WTC11 (cell line): ENCODE measurements at regions not wholly inside any gene's neighbourhood (a gene's known extent, or its start where the extent isn't known, plus 50 kb on each side); places are given as distances from the start of the nearest gene placed in this dataset.
A peak's percentile ranks its signal among the peaks of the same experiment; 100 is the strongest.

Source experiments
- ATAC-seq: fragments of 200-7000 bp; cut with Tn5 transposase; 2 replicates; pipeline ENCODE4 v1.10.0; 2021; ENCODE audit warnings: mild to moderate bottlenecking, moderate library complexity
- CTCF ChIA-PET: fragments of 300-600 bp; sonication (Branson Sonifier 250); formaldehyde crosslinking; loops from one replicate; lab custom pipeline; 2021; ENCODE audit warnings: antibody characterized with exemption; lab: Charles Lee
- POLR2A ChIA-PET: fragments of 350-600 bp; sonication (Branson Sonifier 250); formaldehyde crosslinking; loops from one replicate; lab custom pipeline; 2021; ENCODE audit warnings: antibody characterized with exemption; lab: Charles Lee
- DNase-seq: peaks from one replicate; pipeline ENCODE4 v3.0.0; 2021; ENCODE audit warnings: low spot score
- H3K27ac Mint-ChIP-seq: 2 replicates; pipeline ENCODE4 v1.8.0; 2021; ENCODE audit warnings: mixed read lengths
- H3K27me3 Mint-ChIP-seq: 2 replicates; pipeline ENCODE4 v1.8.0; 2021; ENCODE audit warnings: low read depth, mild to moderate bottlenecking, moderate library complexity, mixed read lengths
- H3K36me3 Mint-ChIP-seq: 2 replicates; pipeline ENCODE4 v1.8.0; 2021; ENCODE audit warnings: mixed read lengths
- H3K4me1 Mint-ChIP-seq: 2 replicates; pipeline ENCODE4 v1.8.0; 2022; ENCODE audit warnings: mixed read lengths
- H3K4me3 Mint-ChIP-seq: 2 replicates; pipeline ENCODE4 v1.8.0; 2021; ENCODE audit warnings: mild to moderate bottlenecking, moderate library complexity, mixed read lengths
- H3K9me3 Mint-ChIP-seq: 2 replicates; pipeline ENCODE4 v1.8.0; 2021; ENCODE audit warnings: mixed read lengths
- ATF3 ChIP-seq: sonication (generic); formaldehyde crosslinking; conservative IDR thresholded peaks from 2 replicates; pipeline ENCODE4 v1.8.1; 2022; ENCODE audit warnings: mild to moderate bottlenecking, missing genetic modification reagents
- CREB1 ChIP-seq: sonication (generic); formaldehyde crosslinking; IDR thresholded peaks from 2 replicates; pipeline ENCODE4 v1.8.0; 2023; ENCODE audit warnings: mild to moderate bottlenecking, missing genetic modification reagents
- CTCF ChIP-seq: fragments of 200-600 bp; IDR thresholded peaks from 2 replicates; pipeline ENCODE4 v1.8.0; 2022; ENCODE audit warnings: antibody characterized with exemption
- ESRRA ChIP-seq: sonication (generic); formaldehyde crosslinking; IDR thresholded peaks from 2 replicates; pipeline ENCODE4 v1.8.1; 2022; ENCODE audit warnings: mild to moderate bottlenecking, missing genetic modification reagents, borderline replicate concordance
- ETV6 ChIP-seq: sonication (generic); formaldehyde crosslinking; IDR thresholded peaks from 2 replicates; pipeline ENCODE4 v1.8.1; 2022; ENCODE audit warnings: mild to moderate bottlenecking, missing genetic modification reagents
- GABPB1 ChIP-seq: sonication (generic); formaldehyde crosslinking; IDR thresholded peaks from 2 replicates; pipeline ENCODE4 v1.8.1; 2023; ENCODE audit warnings: mild to moderate bottlenecking, missing genetic modification reagents
- GRHL2 ChIP-seq: fragments of 250-450 bp; sonication (Bioruptor Pico); IDR thresholded peaks from 2 replicates; pipeline ENCODE4 v1.8.0; 2022; ENCODE audit warnings: mild to moderate bottlenecking, moderate library complexity; ENCODE audit not compliant: insufficient replicate concordance, severe bottlenecking
- HMGXB4 ChIP-seq: sonication (generic); formaldehyde crosslinking; IDR thresholded peaks from 2 replicates; pipeline ENCODE4 v1.8.1; 2023; ENCODE audit warnings: mild to moderate bottlenecking, moderate library complexity, missing genetic modification reagents
- MXD4 ChIP-seq: fragments of 250-450 bp; sonication (Bioruptor Pico); IDR thresholded peaks from 2 replicates; pipeline ENCODE4 v1.8.0; 2021; ENCODE audit warnings: mild to moderate bottlenecking, moderate library complexity, borderline replicate concordance
- NFATC4 ChIP-seq: fragments of 250-450 bp; sonication (Bioruptor Pico); IDR thresholded peaks from 2 replicates; pipeline ENCODE4 v1.9.0; 2021; ENCODE audit warnings: mild to moderate bottlenecking
- NFE2L1 ChIP-seq: sonication (generic); formaldehyde crosslinking; IDR thresholded peaks from 2 replicates; pipeline ENCODE4 v1.8.1; 2023; ENCODE audit warnings: missing genetic modification reagents
- NR2C2 ChIP-seq: sonication (generic); formaldehyde crosslinking; IDR thresholded peaks from 2 replicates; pipeline ENCODE4 v1.8.0; 2022; ENCODE audit warnings: mild to moderate bottlenecking, missing genetic modification reagents
- RORB ChIP-seq: fragments of 250-450 bp; sonication (Bioruptor Pico); IDR thresholded peaks from 2 replicates; pipeline ENCODE4 v1.9.0; 2021; ENCODE audit warnings: mild to moderate bottlenecking
- SP1 ChIP-seq: sonication (generic); formaldehyde crosslinking; conservative IDR thresholded peaks from 2 replicates; pipeline ENCODE4 v1.8.1; 2022; ENCODE audit warnings: missing genetic modification reagents
- TEAD1 ChIP-seq: sonication (generic); formaldehyde crosslinking; IDR thresholded peaks from 2 replicates; pipeline ENCODE4 v1.8.0; 2022; ENCODE audit warnings: mild to moderate bottlenecking, missing genetic modification reagents
- TP53 ChIP-seq: sonication (generic); formaldehyde crosslinking; IDR thresholded peaks from 2 replicates; pipeline ENCODE4 v1.8.1; 2023; ENCODE audit warnings: mild to moderate bottlenecking, missing genetic modification reagents
- USF1 ChIP-seq: sonication (generic); formaldehyde crosslinking; IDR thresholded peaks from 2 replicates; pipeline ENCODE4 v1.8.0; 2022; ENCODE audit warnings: mild to moderate bottlenecking, missing genetic modification reagents
- ZBTB21 ChIP-seq: sonication (generic); formaldehyde crosslinking; IDR thresholded peaks from 2 replicates; pipeline ENCODE4 v1.8.1; 2023; ENCODE audit warnings: mild to moderate bottlenecking, missing genetic modification reagents, borderline replicate concordance
- ZBTB43 ChIP-seq: sonication (generic); formaldehyde crosslinking; IDR thresholded peaks from 2 replicates; pipeline ENCODE4 v1.8.1; 2023; ENCODE audit warnings: mild to moderate bottlenecking, missing genetic modification reagents
- ZNF121 ChIP-seq: sonication (generic); formaldehyde crosslinking; IDR thresholded peaks from 2 replicates; pipeline ENCODE4 v1.8.0; 2023; ENCODE audit warnings: missing genetic modification reagents
- ZNF138 ChIP-seq: sonication (generic); formaldehyde crosslinking; conservative IDR thresholded peaks from 2 replicates; pipeline ENCODE4 v1.8.1; 2022; ENCODE audit warnings: mild to moderate bottlenecking, moderate library complexity, missing genetic modification reagents
- ZNF281 ChIP-seq: sonication (generic); formaldehyde crosslinking; IDR thresholded peaks from 2 replicates; pipeline ENCODE4 v1.8.0; 2023; ENCODE audit warnings: mild to moderate bottlenecking, missing genetic modification reagents
- ZNF532 ChIP-seq: fragments of 250-450 bp; sonication (Bioruptor Pico); IDR thresholded peaks from 2 replicates; pipeline ENCODE4 v1.9.0; 2021; ENCODE audit warnings: mild to moderate bottlenecking, borderline replicate concordance

- H3K9me3 Mint-ChIP-seq = no peaks in the 10 kb centered on the region
- ATAC-seq (peak; percentile 86), DNase-seq (peak; percentile 57)
- peaks cover 4% of the 10 kb centered on the region; the same call in 1 of the 2 replicates for H3K27me3 Mint-ChIP-seq
- POLR2A ChIA-PET = no interaction called here
- H3K4me1 Mint-ChIP-seq = peaks cover 24% of the 10 kb centered on the region
- no peak for TF ChIP-seq GABPB1
- no peak for TF ChIP-seq MXD4
- TF ChIP-seq TP53 = no peak
- TF ChIP-seq GRHL2 (CRISPR knock-in tag) = no peak
- TF ChIP-seq TEAD1 (CRISPR knock-in tag) = no peak
- no peak for TF ChIP-seq ZBTB21
- no peak for TF ChIP-seq CREB1 (CRISPR knock-in tag)
- TF ChIP-seq ETV6 (CRISPR knock-in tag) = no peak
- no peak for TF ChIP-seq CTCF
- TF ChIP-seq ZBTB43 (CRISPR knock-in tag) = no peak
- no peak for TF ChIP-seq ZNF532 (CRISPR knock-in tag)
- no peak for TF ChIP-seq ATF3 (CRISPR knock-in tag)
- H3K27ac Mint-ChIP-seq = no peak overlapping the region
- CTCF ChIA-PET = interaction anchor here (0.6 to 2.2 kb wide), 10 partner anchors 11 to 141 kb away, joined by 3 to 16 read pairs (median 4); no protein-coding TSS in a partner anchor
- H3K36me3 Mint-ChIP-seq = no peaks in the 10 kb centered on the region
- no peak overlapping the region for H3K4me3 Mint-ChIP-seq
Observed at GRCh38 chr15:79168922-79169456, 78.4 kb upstream of the RASGRF1 start.

GRCh38 chr15:79167776-79168175 is 77.2 kb upstream of the RASGRF1 start:
- DNase-seq (no peak), ATAC-seq (no peak)
- no peak for TF ChIP-seq NFE2L1
- no peak for TF ChIP-seq USF1 (CRISPR knock-in tag)
- no peak for TF ChIP-seq NFATC4 (CRISPR knock-in tag)
- no peak for TF ChIP-seq ZNF281 (CRISPR knock-in tag)
- no peak for TF ChIP-seq RORB
- no peak for TF ChIP-seq NR2C2
- no peak for TF ChIP-seq ETV6 (CRISPR knock-in tag)
- no peak for TF ChIP-seq SP1 (CRISPR knock-in tag)
- TF ChIP-seq ESRRA (CRISPR knock-in tag) = no peak
- TF ChIP-seq HMGXB4 = no peak
- TF ChIP-seq ZNF138 = no peak
- TF ChIP-seq MXD4 = no peak
- no peak for TF ChIP-seq ZNF121 (CRISPR knock-in tag)
- H3K27ac Mint-ChIP-seq = no peak overlapping the region
- ChIA-PET POLR2A (no interaction called here), CTCF (interaction anchor here (0.9 to 2.2 kb wide), 4 partner anchors 12 to 140 kb away, joined by 3 to 14 read pairs (median 4); no protein-coding TSS in a partner anchor)
- H3K36me3 Mint-ChIP-seq = no peaks in the 10 kb centered on the region
- H3K4me1 Mint-ChIP-seq = peaks cover 24% of the 10 kb centered on the region
- no peaks in the 10 kb centered on the region for H3K9me3 Mint-ChIP-seq
- no peak overlapping the region for H3K4me3 Mint-ChIP-seq
- peaks cover 4% of the 10 kb centered on the region; the same call in 1 of the 2 replicates for H3K27me3 Mint-ChIP-seq
